ENCODE measurements at regions not wholly inside any gene's neighbourhood (a gene's known extent, or its start where the extent isn't known, plus 50 kb on each side); places are given as distances from the start of the nearest gene placed in this dataset.

DNA sequence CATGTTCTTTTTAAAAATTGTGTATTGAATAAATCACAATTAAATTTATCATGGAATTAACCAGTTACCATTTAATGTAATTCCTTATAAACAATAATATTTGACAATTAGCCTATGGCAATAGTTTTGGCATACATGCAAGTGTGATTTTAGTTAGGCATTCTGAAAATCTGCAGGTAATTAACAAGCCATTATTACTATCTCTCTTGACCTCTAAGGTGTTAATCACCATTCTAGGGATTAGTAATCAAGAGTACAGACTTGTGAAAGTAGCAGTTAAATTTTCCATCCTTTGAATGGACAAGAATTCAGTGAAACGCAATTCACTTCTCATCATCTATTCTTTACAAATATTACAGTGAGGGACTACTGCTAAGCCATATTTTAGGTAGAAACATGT, 127.7 kb upstream of the CHST9 start:
- no peak for TF ChIP-seq CTCF (conservative IDR thresholded peaks at IDR 0.05 in 1 of 2, IDR thresholded peaks at IDR 0.05 in 1 of 2; ENCODE audit: extremely low read depth in 1 of 2, insufficient read depth in 1 of 2, low read depth in 1 of 2, low read length in 2 of 2)
- TF ChIP-seq EZH2 (IDR thresholded peaks at IDR 0.05; ENCODE audit: borderline replicate concordance, low read length) = no peak

Measured in mammary epithelial cell (primary cell).